ENCODE measurements at regions not wholly inside any gene's neighbourhood (a gene's known extent, or its start where the extent isn't known, plus 50 kb on each side); places are given as distances from the start of the nearest gene placed in this dataset.

- no peak for DNase-seq (ENCODE audit: low read depth)
- TF ChIP-seq CTCF (conservative IDR thresholded peaks at IDR 0.05; ENCODE audit: low read length): no peak
- no peak overlapping the region for H3K4me3 ChIP-seq (ENCODE audit: low read length)
Observed at GRCh38 chr3:67981077-67981476, 326.7 kb upstream of the SUCLG2 start.

GRCh38 chr3:67979342-67979741 is 324.9 kb upstream of the SUCLG2 start:
- TF ChIP-seq CTCF (conservative IDR thresholded peaks at IDR 0.05; ENCODE audit: low read length): no peak
- H3K4me3 ChIP-seq (ENCODE audit: low read length): no peak overlapping the region
- DNase-seq (ENCODE audit: low read depth): no peak

- DNase-seq (ENCODE audit: low read depth): no peak
- H3K4me3 ChIP-seq (ENCODE audit: low read length): no peak overlapping the region
- TF ChIP-seq CTCF (conservative IDR thresholded peaks at IDR 0.05; ENCODE audit: low read length): no peak
Observed at GRCh38 chr3:67977762-67978161, 323.4 kb upstream of the SUCLG2 start.

GRCh38 chr3:67976663-67977062 is 322.3 kb upstream of the SUCLG2 start:
- TF ChIP-seq CTCF (conservative IDR thresholded peaks at IDR 0.05; ENCODE audit: low read length): no peak
- H3K4me3 ChIP-seq (ENCODE audit: low read length): no peak overlapping the region
- no peak for DNase-seq (ENCODE audit: low read depth)

GRCh38 chr3:67964596-67964995 is 310.2 kb upstream of the SUCLG2 start:
- DNase-seq (ENCODE audit: low read depth): no peak
- H3K4me3 ChIP-seq (ENCODE audit: low read length): no peak overlapping the region
- no peak for TF ChIP-seq CTCF (conservative IDR thresholded peaks at IDR 0.05; ENCODE audit: low read length)

GRCh38 chr3:67957268-67957667 is 302.9 kb upstream of the SUCLG2 start:
- no peak for DNase-seq (ENCODE audit: low read depth)
- no peak overlapping the region for H3K4me3 ChIP-seq (ENCODE audit: low read length)
- no peak for TF ChIP-seq CTCF (conservative IDR thresholded peaks at IDR 0.05; ENCODE audit: low read length)

- no peak for TF ChIP-seq CTCF (conservative IDR thresholded peaks at IDR 0.05; ENCODE audit: low read length)
- DNase-seq (ENCODE audit: low read depth): no peak
- H3K4me3 ChIP-seq (ENCODE audit: low read length): no peak overlapping the region
Observed at GRCh38 chr3:67947808-67948508, 293.5 kb upstream of the SUCLG2 start.
